Common myeloid progenitor, CD34-positive (primary cell): ENCODE measurements at regions not wholly inside any gene's neighbourhood (a gene's known extent, or its start where the extent isn't known, plus 50 kb on each side); places are given as distances from the start of the nearest gene placed in this dataset.

Source experiments
- CTCF ChIA-PET: fragments of 350-600 bp; sonication (Branson Sonifier 250); formaldehyde crosslinking; loops from one replicate; lab custom pipeline; 2021; ENCODE audit warnings: antibody characterized with exemption; lab: Charles Lee
- POLR2A ChIA-PET: fragments of 350-600 bp; sonication (Branson Sonifier 250); formaldehyde crosslinking; loops from one replicate; lab custom pipeline; 2021; ENCODE audit warnings: antibody characterized with exemption; lab: Charles Lee
- DNase-seq, 3 donors: peaks; one replicate each; pipeline versions ENCODE4 v3.0.0 to v3.0.0-alpha.2; 2013
- H3K27ac ChIP-seq, 2 experiments: 1 replicate in 1 of 2; 2 replicates in 1 of 2; pipeline ENCODE4 v1.7.0; 2013; ENCODE audit warnings: inconsistent platforms in 2 of 2, low read length in 2 of 2, mild to moderate bottlenecking in 2 of 2, low read depth in 1 of 2, moderate library complexity in 1 of 2; ENCODE audit not compliant: severe bottlenecking in 2 of 2, insufficient read depth in 1 of 2, poor library complexity in 1 of 2
- H3K27me3 ChIP-seq, 5 experiments: replicated peaks in 2 of 5; 1 replicate in 3 of 5; 2 replicates in 2 of 5; pipeline versions ENCODE4 v1.6.1 to v1.7.0; 2013; ENCODE audit warnings: low read length in 4 of 5, mild to moderate bottlenecking in 2 of 5, moderate library complexity in 2 of 5, inconsistent platforms in 1 of 5; ENCODE audit not compliant: insufficient read depth in 5 of 5, control insufficient read depth in 4 of 5
- H3K36me3 ChIP-seq, 4 experiments: 1 replicate in 2 of 4; 2 replicates in 2 of 4; pipeline versions ENCODE4 v1.6.1 to v1.7.0; 2013; ENCODE audit warnings: low read length in 3 of 4, control low read depth in 1 of 4, mild to moderate bottlenecking in 1 of 4; ENCODE audit not compliant: control insufficient read depth in 4 of 4, insufficient read depth in 4 of 4
- H3K4me1 ChIP-seq, 4 experiments: 1 replicate in 3 of 4; 2 replicates in 1 of 4; pipeline versions ENCODE4 v1.6.1 to v1.7.1; 2013; ENCODE audit warnings: low read length in 3 of 4, mild to moderate bottlenecking in 3 of 4, control low read depth in 1 of 4, inconsistent platforms in 1 of 4, moderate library complexity in 1 of 4; ENCODE audit not compliant: control insufficient read depth in 4 of 4, insufficient read depth in 4 of 4; ENCODE audit errors: control extremely low read depth in 1 of 4
- H3K4me3 ChIP-seq, 7 experiments: 1 replicate in 4 of 7; 2 replicates in 3 of 7; pipeline versions ENCODE4 v1.5.1 to v1.7.0; 2013; ENCODE audit warnings: mild to moderate bottlenecking in 7 of 7, low read length in 6 of 7, moderate library complexity in 6 of 7, inconsistent platforms in 2 of 7, low read depth in 2 of 7, control low read depth in 1 of 7; ENCODE audit not compliant: insufficient read depth in 4 of 7, control insufficient read depth in 1 of 7; ENCODE audit errors: extremely low read depth in 1 of 7
- H3K9me3 ChIP-seq, 5 experiments: 1 replicate in 4 of 5; 2 replicates in 1 of 5; pipeline versions ENCODE4 v1.6.1 to v1.7.1; 2013; ENCODE audit warnings: low read length in 4 of 5, mild to moderate bottlenecking in 2 of 5, inconsistent platforms in 1 of 5, low read depth in 1 of 5, moderate library complexity in 1 of 5; ENCODE audit not compliant: control insufficient read depth in 4 of 5, insufficient read depth in 2 of 5; ENCODE audit errors: control extremely low read depth in 1 of 5
- WGBS: methylation state at CpG from one replicate; pipeline ENCODE4 v1.1.5; 2013; ENCODE audit not compliant: insufficient coverage; 5-methylcytosine and 5-hydroxymethylcytosine counted together

DNA sequence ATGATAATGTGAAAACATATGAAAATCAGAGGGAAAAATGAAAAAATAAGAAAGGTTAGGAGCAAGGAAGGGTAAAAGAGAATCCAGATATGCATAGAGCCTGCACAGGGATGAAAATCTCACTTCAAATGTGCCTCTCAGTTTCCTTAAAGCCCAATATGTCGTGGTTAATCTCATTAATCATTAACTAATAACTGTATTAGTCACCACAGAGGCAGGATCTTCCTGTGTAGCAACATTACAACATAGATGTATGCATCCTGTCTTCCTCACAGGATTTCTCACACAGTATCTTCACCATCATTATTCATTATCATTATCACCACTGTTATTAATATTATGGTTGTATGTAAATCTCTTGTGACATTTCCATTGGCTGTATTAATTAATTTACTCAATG lies 361.2 kb upstream of the SOX11 start:
- ChIA-PET POLR2A (no interaction called here), CTCF (no interaction called here)
- Histone ChIP-seq H3K9me3 (no peaks in the 10 kb centered on the region), H3K4me3 (no peak overlapping the region), H3K36me3 (no peaks in the 10 kb centered on the region), H3K4me1 (no peaks in the 10 kb centered on the region), H3K27me3 (no peaks in the 10 kb centered on the region), H3K27ac (no peak overlapping the region)
- DNase-seq, result no peak
- WGBS, result 20% methylated on average over 1 of the region's 1 CpG

GRCh38 chr2:5332925-5333324 lies 359.3 kb upstream of the SOX11 start:
- no peak for DNase-seq
- CTCF ChIA-PET, result no interaction called here
- no peak overlapping the region for H3K27ac ChIP-seq
- no peaks in the 10 kb centered on the region for H3K36me3 ChIP-seq
- H3K4me1 ChIP-seq, result no peaks in the 10 kb centered on the region
- no peaks in the 10 kb centered on the region for H3K9me3 ChIP-seq
- 80% methylated on average over 1 of the region's 3 CpGs for WGBS
- no peaks in the 10 kb centered on the region for H3K27me3 ChIP-seq
- POLR2A ChIA-PET, result no interaction called here
- no peak overlapping the region for H3K4me3 ChIP-seq

- H3K27me3 ChIP-seq, result peaks cover 0 to 2% (median 0%) of the 10 kb centered on the region in 5 experiments
- no peak for DNase-seq
- ChIA-PET POLR2A (no interaction called here), CTCF (no interaction called here)
- H3K27ac ChIP-seq, result no peak overlapping the region
- H3K4me1 ChIP-seq, result no peaks in the 10 kb centered on the region
- H3K36me3 ChIP-seq, result no peaks in the 10 kb centered on the region
- H3K4me3 ChIP-seq, result no peak overlapping the region
- no peaks in the 10 kb centered on the region for H3K9me3 ChIP-seq
Measured at GRCh38 chr2:5339473-5339872, 352.7 kb upstream of the SOX11 start.

DNA sequence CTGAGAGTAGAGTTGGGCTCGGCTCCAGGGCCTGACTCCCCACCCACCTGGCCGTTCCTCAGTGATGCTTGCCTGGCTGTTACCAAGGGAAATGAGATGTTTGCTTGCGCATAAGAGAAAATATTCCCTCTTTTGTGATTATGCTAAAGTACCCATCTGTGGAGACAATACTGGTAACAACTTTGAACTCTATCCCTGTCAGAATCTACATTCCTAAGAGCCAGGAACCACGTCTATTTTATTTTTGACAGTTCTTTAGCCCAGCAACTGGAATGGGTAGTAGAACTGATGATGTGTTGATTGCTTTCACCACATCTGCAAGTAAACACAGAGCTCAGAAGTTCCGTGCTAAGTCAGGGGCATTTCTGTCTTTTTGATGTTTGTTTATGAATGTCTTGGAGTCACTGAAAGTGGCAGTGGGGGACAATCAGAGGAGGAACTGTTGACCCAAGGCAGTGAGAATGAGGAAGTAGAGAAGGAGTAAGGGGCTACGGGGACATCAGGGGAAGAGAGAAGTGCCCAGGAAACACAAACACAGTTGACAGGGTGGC lies 348.3 kb upstream of the SOX11 start:
- H3K27ac ChIP-seq, result no peak overlapping the region
- H3K36me3 ChIP-seq, result no peaks in the 10 kb centered on the region
- no peak for DNase-seq
- ChIA-PET CTCF (interaction anchor here (0.6 kb wide), 1 partner anchor 1354 kb away, joined by 4 read pairs; no protein-coding TSS in a partner anchor), POLR2A (no interaction called here)
- no peaks in the 10 kb centered on the region for H3K9me3 ChIP-seq
- 64% methylated on average over 4 of the region's 6 CpGs for WGBS
- H3K4me3 ChIP-seq, result no peak overlapping the region
- peaks cover 0 to 2% (median 0%) of the 10 kb centered on the region in 5 experiments for H3K27me3 ChIP-seq
- H3K4me1 ChIP-seq, result no peaks in the 10 kb centered on the region

DNA sequence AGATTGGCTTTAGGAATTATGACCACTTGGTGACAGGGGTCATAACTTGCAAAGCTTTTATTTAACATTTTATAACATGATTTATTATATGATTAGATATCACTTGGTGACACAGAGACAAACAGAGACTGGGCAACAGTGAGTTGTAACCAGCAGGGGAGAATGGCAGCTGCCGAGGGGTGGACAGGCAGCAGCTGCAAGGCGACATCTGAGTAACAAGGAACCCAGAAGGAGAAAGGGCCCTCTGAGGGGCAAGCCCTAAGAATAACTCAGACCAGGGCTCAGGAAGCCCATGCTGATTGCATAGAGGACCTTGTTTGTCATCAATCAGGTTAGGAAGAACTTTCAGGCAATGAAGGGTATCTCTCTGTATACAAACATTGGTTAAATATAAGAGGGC lies 339.9 kb upstream of the SOX11 start:
- WGBS, result 83% methylated on average over 2 of the region's 2 CpGs
- DNase-seq, result no peak
- CTCF ChIA-PET, result no interaction called here
- POLR2A ChIA-PET, result no interaction called here
- H3K9me3 ChIP-seq, result no peaks in the 10 kb centered on the region
- no peaks in the 10 kb centered on the region for H3K27me3 ChIP-seq
- no peaks in the 10 kb centered on the region for H3K4me1 ChIP-seq
- no peak overlapping the region for H3K27ac ChIP-seq
- H3K4me3 ChIP-seq, result no peak overlapping the region
- H3K36me3 ChIP-seq, result no peaks in the 10 kb centered on the region

DNA sequence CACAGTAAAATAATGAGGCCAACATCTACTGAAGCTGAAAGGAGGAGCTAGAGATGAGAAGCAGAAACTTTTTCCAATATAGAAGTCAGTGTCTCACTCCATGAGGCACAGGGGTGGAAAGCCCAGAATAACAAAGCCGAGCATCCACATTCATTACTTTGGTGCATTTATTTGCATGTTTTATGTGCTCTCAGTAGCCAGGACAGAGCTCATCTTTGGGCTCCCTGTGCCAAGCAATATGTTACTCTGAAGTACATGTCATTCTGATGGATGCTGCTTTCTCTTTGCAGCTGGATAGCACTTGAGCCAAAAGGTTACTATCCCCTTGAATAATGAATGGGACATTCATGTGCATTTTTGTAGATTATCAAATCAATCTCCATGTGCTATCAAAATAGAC lies 338.6 kb upstream of the SOX11 start:
- POLR2A ChIA-PET, result no interaction called here
- Histone ChIP-seq H3K27ac (no peak overlapping the region), H3K4me3 (no peak overlapping the region), H3K4me1 (no peaks in the 10 kb centered on the region), H3K9me3 (no peaks in the 10 kb centered on the region), H3K27me3 (no peaks in the 10 kb centered on the region), H3K36me3 (no peaks in the 10 kb centered on the region)
- CTCF ChIA-PET, result interaction anchor here (1.0 kb wide), 1 partner anchor 12 kb away, joined by 5 read pairs; no protein-coding TSS in a partner anchor
- WGBS, result 0% methylated on average over 1 of the region's 1 CpG
- DNase-seq, result no peak

- POLR2A ChIA-PET, result no interaction called here
- H3K27ac ChIP-seq, result no peak overlapping the region
- H3K4me1 ChIP-seq, result no peaks in the 10 kb centered on the region
- peaks cover 0 to 2% (median 0%) of the 10 kb centered on the region in 5 experiments for H3K27me3 ChIP-seq
- DNase-seq, result no peak
- WGBS, result 96% methylated on average over 3 of the region's 6 CpGs
- H3K9me3 ChIP-seq, result no peaks in the 10 kb centered on the region
- CTCF ChIA-PET, result no interaction called here
- H3K4me3 ChIP-seq, result no peak overlapping the region
- no peaks in the 10 kb centered on the region for H3K36me3 ChIP-seq
Measured at GRCh38 chr2:5359397-5359796, 332.8 kb upstream of the SOX11 start.
